ENCODE measurements at regions not wholly inside any gene's neighbourhood (a gene's known extent, or its start where the extent isn't known, plus 50 kb on each side); places are given as distances from the start of the nearest gene placed in this dataset.

DNA sequence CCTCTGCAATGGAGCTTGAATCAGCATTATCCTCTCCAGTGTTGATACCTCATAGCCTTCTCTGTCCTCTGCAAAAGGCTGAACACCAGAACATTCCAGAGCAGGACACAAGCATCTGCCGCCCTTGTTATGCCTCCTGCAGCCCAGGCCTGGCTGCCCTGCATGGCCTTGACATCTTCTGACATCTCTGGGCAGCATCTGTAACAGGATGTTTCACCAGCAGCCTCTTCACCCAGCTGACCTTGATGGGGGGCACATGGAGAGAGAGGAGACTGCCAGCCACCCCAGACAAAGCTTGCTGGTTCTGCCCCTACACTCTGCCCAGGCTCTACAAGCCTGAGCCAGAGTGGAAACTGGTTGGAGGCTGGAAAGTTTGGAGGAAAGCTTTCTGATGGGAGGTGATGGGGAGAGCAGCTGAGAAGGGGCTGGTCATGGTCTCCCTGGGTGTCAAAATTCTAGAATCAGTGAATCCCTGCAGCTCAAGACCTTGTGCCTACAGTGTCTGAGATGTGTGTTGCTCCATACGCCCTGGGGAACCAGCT is 145.1 kb downstream of the MRPL14 start:
- TF ChIP-seq POLR2A (IDR thresholded peaks at IDR 0.05): no peak
- TF ChIP-seq, protein P1, sequence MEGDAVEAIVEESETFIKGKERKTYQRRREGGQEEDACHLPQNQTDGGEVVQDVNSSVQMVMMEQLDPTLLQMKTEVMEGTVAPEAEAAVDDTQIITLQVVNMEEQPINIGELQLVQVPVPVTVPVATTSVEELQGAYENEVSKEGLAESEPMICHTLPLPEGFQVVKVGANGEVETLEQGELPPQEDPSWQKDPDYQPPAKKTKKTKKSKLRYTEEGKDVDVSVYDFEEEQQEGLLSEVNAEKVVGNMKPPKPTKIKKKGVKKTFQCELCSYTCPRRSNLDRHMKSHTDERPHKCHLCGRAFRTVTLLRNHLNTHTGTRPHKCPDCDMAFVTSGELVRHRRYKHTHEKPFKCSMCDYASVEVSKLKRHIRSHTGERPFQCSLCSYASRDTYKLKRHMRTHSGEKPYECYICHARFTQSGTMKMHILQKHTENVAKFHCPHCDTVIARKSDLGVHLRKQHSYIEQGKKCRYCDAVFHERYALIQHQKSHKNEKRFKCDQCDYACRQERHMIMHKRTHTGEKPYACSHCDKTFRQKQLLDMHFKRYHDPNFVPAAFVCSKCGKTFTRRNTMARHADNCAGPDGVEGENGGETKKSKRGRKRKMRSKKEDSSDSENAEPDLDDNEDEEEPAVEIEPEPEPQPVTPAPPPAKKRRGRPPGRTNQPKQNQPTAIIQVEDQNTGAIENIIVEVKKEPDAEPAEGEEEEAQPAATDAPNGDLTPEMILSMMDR (IDR thresholded peaks at IDR 0.05): no peak

Data from breast epithelium (tissue), 3 donors.